ENCODE measurements at regions not wholly inside any gene's neighbourhood (a gene's known extent, or its start where the extent isn't known, plus 50 kb on each side); places are given as distances from the start of the nearest gene placed in this dataset.
A peak's percentile ranks its signal among the peaks of the same experiment; 100 is the strongest.

- DNase-seq: no peak
Observed at GRCh38 chr3:147007736-147008245, 398.6 kb downstream of the ZIC4 start.

DNA sequence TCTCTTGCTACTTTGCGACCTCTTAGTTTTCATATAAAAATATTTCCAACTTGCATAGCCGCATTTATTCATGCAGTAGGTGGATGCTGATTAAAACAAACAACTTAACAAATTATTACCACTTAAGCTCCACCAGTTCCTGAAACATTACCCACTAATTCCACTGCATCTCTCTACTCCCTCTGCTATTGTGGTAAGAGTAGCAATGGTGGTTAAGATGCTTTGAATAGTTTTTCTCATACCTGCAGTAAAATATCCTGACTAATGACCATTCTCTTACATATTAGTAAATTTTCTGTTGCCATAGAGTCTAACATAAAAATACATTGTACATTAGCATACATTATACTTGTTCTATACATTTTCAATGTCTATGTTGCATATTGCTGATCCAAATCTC is 397.6 kb upstream of the PLSCR5 start:
- DNase-seq: no peak

DNA sequence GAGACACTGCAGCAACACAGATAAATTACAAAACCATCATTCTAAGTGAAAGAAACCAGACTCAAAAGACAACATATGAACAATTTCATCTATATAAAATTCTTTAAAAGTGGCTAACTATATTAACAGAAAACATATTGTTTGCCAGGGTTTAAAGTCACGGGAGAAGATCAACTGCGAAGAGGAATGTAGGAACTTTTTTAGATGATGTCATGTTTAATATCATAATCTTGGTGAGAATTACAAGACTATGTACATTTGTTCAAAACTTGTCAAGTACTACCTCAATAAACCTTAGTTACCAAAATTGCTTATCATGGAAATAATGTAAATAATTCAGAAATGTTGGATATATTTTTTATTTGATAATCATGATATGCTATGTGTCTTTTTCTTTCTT is 395.1 kb upstream of the PLSCR5 start:
- no peak for DNase-seq

DNA sequence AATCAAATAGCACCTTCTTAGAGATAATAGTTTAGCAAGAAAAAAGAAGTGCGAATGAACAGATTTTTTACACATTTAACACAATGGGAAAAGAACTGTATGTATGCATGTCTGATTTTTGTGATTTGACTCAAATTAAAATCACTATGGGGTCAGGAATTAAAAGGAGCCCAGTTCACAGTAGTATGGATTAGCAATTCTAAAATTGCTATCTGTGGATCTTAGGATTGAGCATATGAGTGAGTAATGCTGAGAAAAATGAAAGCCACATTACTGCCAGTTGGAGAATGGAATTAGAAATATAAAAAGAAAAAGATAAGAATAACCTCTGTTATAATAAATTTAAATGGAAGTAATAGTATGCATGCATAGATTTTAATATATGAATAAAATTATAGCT is 386.8 kb upstream of the PLSCR5 start:
- DNase-seq: no peak

DNA sequence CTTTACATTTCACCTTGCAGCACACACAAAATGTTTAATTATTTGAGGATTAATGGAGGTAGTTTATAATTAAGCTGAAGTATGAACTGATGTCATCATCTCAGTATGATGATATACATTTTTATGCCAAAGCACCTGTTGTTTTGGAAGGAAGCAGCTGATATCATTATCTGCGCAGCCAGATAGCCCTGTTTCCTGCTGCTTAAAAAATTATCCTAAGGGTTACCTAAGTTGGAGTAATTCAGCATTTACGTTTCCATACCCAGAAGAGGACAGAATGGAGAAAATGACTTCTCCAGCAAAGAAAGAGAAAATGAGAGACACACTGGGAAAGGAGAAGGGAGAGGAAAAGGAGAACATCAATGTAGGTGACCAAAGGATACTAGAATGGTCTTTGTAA is 370.3 kb upstream of the PLSCR5 start:
- DNase-seq: no peak

DNA sequence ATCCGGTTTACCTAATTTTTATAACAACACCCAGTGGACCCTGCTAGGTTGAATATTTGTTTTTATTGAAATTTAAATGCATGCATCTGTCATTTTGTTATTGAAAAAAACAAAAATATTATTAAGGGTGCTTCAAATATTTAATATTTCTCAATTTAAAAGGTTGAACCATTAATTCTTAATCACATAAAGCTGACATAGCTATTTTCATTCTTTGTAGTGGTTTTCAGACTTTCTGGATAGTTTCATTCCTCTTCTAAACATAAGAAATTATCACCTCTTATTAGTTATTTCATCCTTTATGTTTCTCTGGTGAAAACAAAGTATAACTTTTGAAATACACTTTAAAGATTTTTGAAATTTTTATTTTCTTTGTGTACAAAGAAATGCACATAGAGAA is 369.9 kb upstream of the PLSCR5 start:
- no peak for DNase-seq

DNA sequence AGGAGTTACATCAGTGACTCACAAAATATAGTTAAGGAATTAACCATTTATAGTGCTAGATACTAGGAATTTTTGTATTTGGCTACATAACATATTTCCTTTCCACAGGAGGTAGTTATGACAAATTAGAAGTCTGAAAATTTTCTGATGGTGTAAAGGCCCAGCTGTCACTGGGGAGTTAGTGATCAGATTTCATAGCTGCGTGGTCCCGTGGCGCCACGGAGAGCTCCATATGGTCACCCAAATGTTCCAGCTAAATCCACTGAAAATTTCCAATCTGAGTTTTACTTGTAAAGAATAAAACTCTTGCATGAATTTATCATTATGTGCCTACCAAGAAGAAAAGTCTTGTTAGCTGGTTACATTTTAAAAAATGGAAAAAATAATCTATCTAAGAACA is 368.9 kb upstream of the PLSCR5 start:
- DNase-seq: no peak

DNA sequence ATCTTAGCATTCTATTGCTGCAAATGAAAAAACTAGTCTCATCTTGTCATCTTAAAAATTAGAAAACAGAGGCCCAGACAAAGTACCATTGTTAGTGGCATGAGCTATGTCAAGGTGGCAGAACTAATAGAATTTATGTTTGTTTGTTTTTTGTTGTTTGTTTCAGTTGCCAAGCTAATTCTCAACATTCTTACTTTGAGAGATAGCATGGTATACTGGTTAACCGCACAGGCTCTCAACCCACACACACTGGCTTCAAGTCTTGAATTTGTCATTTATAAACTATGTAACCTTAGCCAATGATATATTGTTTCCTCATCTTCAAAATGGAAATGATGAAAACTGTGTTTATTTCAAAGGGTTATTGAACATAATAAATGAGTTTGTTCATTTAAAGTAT is 367.6 kb upstream of the PLSCR5 start:
- DNase-seq: no peak

GRCh38 chr3:146970236-146970635 is 365.1 kb upstream of the PLSCR5 start:
- DNase-seq: no peak

GRCh38 chr3:146969356-146969755 is 364.2 kb upstream of the PLSCR5 start:
- no peak for DNase-seq

- no peak for DNase-seq
Observed at GRCh38 chr3:146968204-146968651, 363.1 kb upstream of the PLSCR5 start.

- DNase-seq: no peak
Observed at GRCh38 chr3:146967783-146968182, 362.6 kb upstream of the PLSCR5 start.

DNA sequence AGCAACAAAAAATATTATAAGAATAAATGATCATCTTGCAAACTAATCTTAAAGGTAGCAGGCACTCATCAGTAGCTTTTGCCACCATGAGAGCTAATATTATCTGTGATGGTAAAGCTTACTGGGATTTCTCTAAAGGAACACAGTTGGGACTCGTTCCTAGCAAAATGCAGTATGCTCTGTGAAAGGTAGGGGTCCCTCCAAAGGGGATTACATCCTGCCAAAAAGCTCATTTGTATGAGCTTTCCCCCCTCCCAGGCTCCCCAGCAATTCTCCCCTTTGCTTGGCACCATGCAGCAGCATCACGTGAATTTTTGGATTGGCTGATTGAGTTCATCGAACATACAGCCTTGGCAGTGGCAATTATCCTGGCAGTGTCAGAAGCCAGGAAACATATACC is 361.0 kb upstream of the PLSCR5 start:
- DNase-seq: no peak

DNA sequence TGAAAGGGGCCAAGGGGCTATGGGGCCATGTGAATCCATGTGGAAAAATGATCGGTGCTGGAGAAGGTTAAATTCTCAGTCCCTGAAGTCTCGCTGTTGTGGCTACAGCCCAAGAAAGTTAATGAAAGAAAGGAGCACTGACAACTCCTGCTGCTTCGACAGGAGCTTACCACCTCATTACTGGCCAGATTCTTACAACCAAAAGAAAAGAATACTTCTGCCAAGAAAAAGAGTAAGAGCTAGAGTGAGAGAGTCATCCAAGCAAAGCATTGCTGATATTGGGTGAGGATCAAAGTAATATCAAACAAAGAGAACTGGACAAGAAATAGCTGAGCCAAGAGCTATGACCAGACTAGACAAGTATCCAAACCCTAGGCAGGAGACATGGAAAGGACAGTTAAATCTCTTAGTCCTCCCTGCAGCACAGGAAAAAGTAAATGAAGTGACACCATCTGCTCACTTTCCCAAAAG is 348.4 kb upstream of the PLSCR5 start:
- no peak for DNase-seq

- no peak for DNase-seq
Observed at GRCh38 chr3:146948985-146949384, 343.8 kb upstream of the PLSCR5 start.

DNA sequence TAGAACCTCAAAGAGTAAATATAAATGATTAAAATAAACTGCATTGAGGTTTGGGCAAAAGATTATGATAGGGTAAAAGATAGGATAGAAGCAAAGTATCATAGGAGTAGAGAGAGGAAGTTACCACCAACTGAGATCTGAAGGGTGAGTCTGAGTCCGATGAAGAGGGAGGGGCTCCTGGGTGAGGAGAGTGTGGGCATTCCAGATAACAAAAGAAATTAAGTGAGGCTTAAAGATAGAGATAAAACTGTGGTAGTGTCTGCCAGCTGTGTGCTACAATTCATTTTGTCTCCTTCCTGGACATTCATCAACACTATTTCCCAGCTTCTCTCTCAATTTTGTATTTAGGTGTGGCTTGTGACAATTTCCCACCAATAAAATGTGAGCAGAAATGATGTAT is 343.0 kb upstream of the PLSCR5 start:
- DNase-seq: no peak

DNA sequence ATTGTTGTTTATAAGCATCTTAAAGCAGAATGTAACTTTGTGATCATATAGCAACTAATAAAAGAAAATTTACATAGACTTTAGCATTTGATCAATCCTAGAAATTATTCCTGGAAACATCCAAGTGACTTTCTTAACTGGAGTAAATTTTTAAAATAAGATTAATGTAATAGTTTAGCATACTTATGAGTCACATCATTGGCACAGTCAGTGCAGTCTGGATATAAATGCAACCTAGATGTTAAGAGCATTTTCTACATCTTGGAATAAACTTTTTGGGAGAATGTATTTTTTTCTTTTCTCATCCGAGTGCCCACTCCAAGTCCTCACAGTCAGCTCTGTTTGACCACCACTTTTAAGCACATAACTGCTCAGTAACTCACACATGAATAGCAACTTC is 324.6 kb upstream of the PLSCR5 start:
- no peak for DNase-seq

DNA sequence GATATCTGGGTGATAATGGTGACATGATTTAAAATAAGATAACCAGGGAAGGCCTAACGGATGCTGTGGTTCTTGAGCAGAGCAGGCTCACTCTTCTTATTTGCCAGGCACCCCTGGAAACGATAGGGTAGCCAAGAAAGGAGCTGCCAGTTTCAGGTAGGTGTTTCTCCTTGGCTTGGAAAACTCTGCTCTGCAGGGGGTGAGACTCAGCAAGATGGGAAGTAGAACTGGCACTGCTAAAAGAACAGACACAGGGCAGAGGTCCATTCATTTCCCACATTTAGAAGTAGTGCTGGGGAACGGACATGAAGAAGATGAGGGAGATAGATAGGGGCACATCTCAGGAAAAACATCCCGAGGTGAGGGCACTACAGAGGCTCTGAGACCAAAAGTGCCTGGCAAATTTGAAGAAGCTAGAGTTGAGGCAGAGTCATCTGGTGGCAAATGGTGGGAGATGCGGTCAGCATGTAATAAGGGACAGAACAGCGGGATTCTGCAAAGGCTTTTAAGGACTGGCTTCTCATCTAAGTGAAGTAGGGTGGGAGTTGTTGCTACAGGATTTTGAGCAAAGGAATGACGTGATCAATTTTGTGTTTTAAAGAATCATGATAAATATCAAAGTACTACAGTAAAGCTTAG is 323.4 kb upstream of the PLSCR5 start:
- DNase-seq: no peak

GRCh38 chr3:146921693-146922092 is 316.5 kb upstream of the PLSCR5 start:
- DNase-seq: peak; percentile 51

GRCh38 chr3:146914409-146914808 is 309.3 kb upstream of the PLSCR5 start:
- DNase-seq: no peak

DNA sequence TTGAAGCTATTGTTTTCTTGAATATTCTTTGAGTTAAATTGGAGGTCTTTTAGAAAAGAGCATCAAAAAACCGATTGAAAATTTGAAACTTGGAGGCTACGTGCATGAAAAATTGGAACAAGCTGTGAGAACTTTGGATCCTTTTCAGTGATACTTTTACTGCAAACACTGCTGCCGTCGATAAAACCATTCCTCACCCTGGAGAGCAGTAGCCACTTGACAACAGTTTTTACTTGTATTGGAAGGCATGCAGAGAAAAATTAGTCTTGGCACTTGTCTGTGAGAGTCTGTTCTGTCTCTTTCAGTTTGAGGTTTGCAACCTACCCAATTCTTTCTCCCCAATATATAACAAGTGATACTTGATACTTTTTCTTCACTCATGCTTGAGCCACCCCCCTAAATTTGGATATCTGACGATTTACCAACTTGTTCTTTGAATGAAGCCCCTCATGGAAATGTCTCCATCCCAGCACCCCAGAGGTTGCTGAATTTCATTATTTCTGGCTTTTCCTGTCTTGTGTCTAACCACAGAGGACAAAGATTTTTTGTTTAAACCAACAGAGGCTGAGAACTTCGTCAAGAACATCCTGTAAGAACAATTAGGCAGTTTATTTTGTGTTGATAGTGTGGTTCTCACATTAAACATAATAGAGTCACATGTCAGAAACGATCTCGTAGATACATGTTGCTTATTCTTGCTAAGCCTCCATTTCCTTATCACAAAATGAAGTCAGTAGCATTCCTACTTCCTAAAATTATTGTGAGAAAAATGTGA is 307.3 kb upstream of the PLSCR5 start:
- DNase-seq: no peak

- DNase-seq: no peak
Observed at GRCh38 chr3:146903927-146904326, 298.8 kb upstream of the PLSCR5 start.

GRCh38 chr3:146899171-146899570 is 294.0 kb upstream of the PLSCR5 start:
- no peak for DNase-seq

DNA sequence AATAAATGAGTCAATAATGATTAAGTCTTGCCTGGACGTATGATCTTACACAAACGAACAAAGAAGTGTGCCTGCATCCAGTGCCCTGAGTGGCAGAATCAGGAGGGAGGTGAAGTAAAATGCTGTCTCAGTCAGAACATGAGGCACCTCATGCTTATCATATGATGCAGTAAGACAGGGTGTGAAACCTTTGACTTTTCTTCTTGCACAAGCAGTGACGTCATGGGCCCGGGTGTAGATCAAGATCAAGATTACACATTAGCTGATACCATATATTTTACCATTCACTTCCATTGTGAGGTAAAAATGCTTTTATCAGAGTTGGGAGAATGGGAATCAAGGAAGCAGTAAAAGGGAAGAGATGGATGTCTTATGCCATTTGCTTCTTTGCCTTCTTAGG is 291.6 kb upstream of the PLSCR5 start:
- no peak for DNase-seq

All from islet precursor cell (in vitro differentiated cells).